ENCODE measurements at regions not wholly inside any gene's neighbourhood (a gene's known extent, or its start where the extent isn't known, plus 50 kb on each side); places are given as distances from the start of the nearest gene placed in this dataset.

DNA sequence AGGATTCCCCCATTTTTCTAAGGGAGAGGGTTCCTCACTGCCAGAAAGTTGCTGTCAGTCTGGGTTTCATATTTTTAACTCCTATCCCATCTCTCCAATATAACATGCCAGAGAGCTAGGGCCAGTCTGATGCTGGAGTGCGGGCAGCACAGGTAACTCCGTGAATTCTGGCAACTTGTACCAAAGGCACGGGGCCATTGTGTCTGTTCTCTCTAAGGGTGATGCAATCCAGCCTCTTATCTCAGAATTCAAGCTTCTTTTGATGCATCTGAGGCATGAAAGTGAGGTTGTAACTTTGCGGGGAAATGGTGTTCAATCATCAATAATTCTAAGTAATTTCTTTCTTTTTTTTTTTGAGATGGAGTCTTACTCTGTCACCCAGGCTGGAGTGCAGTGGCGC is 1074.4 kb downstream of the TYW1 start:
- Histone ChIP-seq H3K9ac (ENCODE audit: low read depth, low read length, poor library complexity, severe bottlenecking) (no peak overlapping the region), H3K4me3 (ENCODE audit: low read length, poor library complexity, severe bottlenecking) (no peak overlapping the region), H3K4me1 (ENCODE audit: insufficient read depth, low read length, poor library complexity, severe bottlenecking) (no peaks in the 10 kb centered on the region), H4K20me1 (ENCODE audit: insufficient read depth, low read length, poor library complexity, severe bottlenecking) (no peaks in the 10 kb centered on the region), H3K36me3 (ENCODE audit: insufficient read depth, low read length) (no peaks in the 10 kb centered on the region), H3K79me2 (ENCODE audit: insufficient read depth, low read length) (no peaks in the 10 kb centered on the region), H3F3A (ENCODE audit: low read depth) (no peaks in the 10 kb centered on the region), H3K4me2 (ENCODE audit: low read depth, low read length, poor library complexity, severe bottlenecking) (no peak overlapping the region), H2AFZ (ENCODE audit: low read length) (no peak overlapping the region), H3K9me3 (ENCODE audit: insufficient read depth, low read depth, low read length) (peaks cover 9% of the 10 kb centered on the region; the same call in 1 of the 2 replicates), H3K27me3 (ENCODE audit: insufficient read depth, low read length, poor library complexity, severe bottlenecking) (no peaks in the 10 kb centered on the region), H3K9me2 (replicated peaks; ENCODE audit: low read depth, low read length) (no peaks in the 10 kb centered on the region)
- TF ChIP-seq, protein P1, sequence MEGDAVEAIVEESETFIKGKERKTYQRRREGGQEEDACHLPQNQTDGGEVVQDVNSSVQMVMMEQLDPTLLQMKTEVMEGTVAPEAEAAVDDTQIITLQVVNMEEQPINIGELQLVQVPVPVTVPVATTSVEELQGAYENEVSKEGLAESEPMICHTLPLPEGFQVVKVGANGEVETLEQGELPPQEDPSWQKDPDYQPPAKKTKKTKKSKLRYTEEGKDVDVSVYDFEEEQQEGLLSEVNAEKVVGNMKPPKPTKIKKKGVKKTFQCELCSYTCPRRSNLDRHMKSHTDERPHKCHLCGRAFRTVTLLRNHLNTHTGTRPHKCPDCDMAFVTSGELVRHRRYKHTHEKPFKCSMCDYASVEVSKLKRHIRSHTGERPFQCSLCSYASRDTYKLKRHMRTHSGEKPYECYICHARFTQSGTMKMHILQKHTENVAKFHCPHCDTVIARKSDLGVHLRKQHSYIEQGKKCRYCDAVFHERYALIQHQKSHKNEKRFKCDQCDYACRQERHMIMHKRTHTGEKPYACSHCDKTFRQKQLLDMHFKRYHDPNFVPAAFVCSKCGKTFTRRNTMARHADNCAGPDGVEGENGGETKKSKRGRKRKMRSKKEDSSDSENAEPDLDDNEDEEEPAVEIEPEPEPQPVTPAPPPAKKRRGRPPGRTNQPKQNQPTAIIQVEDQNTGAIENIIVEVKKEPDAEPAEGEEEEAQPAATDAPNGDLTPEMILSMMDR (conservative IDR thresholded peaks at IDR 0.05; ENCODE audit: low read length): no peak
- no peak for TF ChIP-seq EZH2phosphoT487 (IDR thresholded peaks at IDR 0.05; ENCODE audit: borderline replicate concordance)

DNA sequence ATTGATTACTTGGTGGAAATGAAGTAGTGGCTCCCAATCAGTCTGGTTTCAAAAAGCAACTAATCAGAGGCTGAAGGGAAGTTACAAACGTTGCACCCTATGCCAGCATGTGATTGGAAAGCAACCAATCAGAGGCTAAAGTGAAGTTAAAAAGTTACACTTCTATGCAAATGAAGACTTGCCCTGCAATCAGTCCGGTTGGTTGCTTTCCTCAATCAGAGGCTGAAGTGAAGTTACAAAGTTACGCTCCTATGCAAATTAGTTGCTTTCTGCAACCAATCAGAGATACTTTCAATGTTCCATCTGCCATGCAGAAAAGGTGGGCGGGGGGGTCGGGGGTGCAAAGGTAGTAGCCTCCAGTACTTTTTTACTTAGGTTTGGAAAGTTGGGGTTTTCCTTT is 1077.1 kb downstream of the TYW1 start:
- H4K20me1 ChIP-seq (ENCODE audit: insufficient read depth, low read length, poor library complexity, severe bottlenecking): no peaks in the 10 kb centered on the region
- H3K79me2 ChIP-seq (ENCODE audit: insufficient read depth, low read length): no peaks in the 10 kb centered on the region
- H2AFZ ChIP-seq (ENCODE audit: low read length): no peak overlapping the region
- H3K9me2 ChIP-seq (replicated peaks; ENCODE audit: low read depth, low read length): no peaks in the 10 kb centered on the region
- H3K9me3 ChIP-seq (ENCODE audit: insufficient read depth, low read depth, low read length): peaks cover 11% of the 10 kb centered on the region; the same call in 1 of the 2 replicates
- no peaks in the 10 kb centered on the region for H3K4me1 ChIP-seq (ENCODE audit: insufficient read depth, low read length, poor library complexity, severe bottlenecking)
- H3K4me3 ChIP-seq (ENCODE audit: low read length, poor library complexity, severe bottlenecking): no peak overlapping the region
- no peaks in the 10 kb centered on the region for H3K36me3 ChIP-seq (ENCODE audit: insufficient read depth, low read length)
- H3K9ac ChIP-seq (ENCODE audit: low read depth, low read length, poor library complexity, severe bottlenecking): no peak overlapping the region
- TF ChIP-seq, protein P1 (conservative IDR thresholded peaks at IDR 0.05; ENCODE audit: low read length): no peak
- no peaks in the 10 kb centered on the region for H3F3A ChIP-seq (ENCODE audit: low read depth)
- H3K27me3 ChIP-seq (ENCODE audit: insufficient read depth, low read length, poor library complexity, severe bottlenecking): no peaks in the 10 kb centered on the region
- H3K4me2 ChIP-seq (ENCODE audit: low read depth, low read length, poor library complexity, severe bottlenecking): no peak overlapping the region

DNA sequence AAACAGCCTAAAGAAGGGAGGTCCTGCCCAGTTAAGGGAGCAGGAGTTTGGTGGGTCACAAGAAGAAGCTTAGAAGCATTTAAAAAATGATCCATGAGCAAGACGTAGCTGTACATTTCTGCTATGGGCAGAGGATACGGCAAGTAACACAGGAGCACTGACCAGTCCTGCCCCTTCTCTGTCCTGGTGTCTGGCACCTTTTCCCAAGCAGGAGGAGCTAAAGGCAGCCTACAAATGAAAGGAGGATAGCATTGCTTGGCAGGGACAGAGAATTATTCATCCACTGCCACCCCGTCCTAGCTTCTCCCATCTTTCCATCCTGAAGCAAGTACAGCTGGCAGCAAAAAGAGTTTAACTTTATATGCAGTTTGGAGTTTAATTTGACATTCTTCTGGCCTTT is 1077.6 kb downstream of the TYW1 start:
- H2AFZ ChIP-seq (ENCODE audit: low read length): no peak overlapping the region
- no peaks in the 10 kb centered on the region for H3K27me3 ChIP-seq (ENCODE audit: insufficient read depth, low read length, poor library complexity, severe bottlenecking)
- peaks cover 11% of the 10 kb centered on the region; the same call in 1 of the 2 replicates for H3K9me3 ChIP-seq (ENCODE audit: insufficient read depth, low read depth, low read length)
- H3K9me2 ChIP-seq (replicated peaks; ENCODE audit: low read depth, low read length): no peaks in the 10 kb centered on the region
- H3K4me2 ChIP-seq (ENCODE audit: low read depth, low read length, poor library complexity, severe bottlenecking): no peak overlapping the region
- no peaks in the 10 kb centered on the region for H3K79me2 ChIP-seq (ENCODE audit: insufficient read depth, low read length)
- H3K9ac ChIP-seq (ENCODE audit: low read depth, low read length, poor library complexity, severe bottlenecking): no peak overlapping the region
- H3K4me1 ChIP-seq (ENCODE audit: insufficient read depth, low read length, poor library complexity, severe bottlenecking): no peaks in the 10 kb centered on the region
- no peaks in the 10 kb centered on the region for H3K36me3 ChIP-seq (ENCODE audit: insufficient read depth, low read length)
- no peaks in the 10 kb centered on the region for H4K20me1 ChIP-seq (ENCODE audit: insufficient read depth, low read length, poor library complexity, severe bottlenecking)
- no peak overlapping the region for H3K4me3 ChIP-seq (ENCODE audit: low read length, poor library complexity, severe bottlenecking)
- TF ChIP-seq EZH2phosphoT487 (IDR thresholded peaks at IDR 0.05; ENCODE audit: borderline replicate concordance): no peak
- TF ChIP-seq, protein P1 (conservative IDR thresholded peaks at IDR 0.05; ENCODE audit: low read length): no peak
- H3F3A ChIP-seq (ENCODE audit: low read depth): no peaks in the 10 kb centered on the region
